Stimulated activated memory B cell treated with anti-CD40 and anti-IgM and Interleukin-4, amounts not matched to agents 10 μg/mL and 1 μg/mL and 100 μg/mL, for 72 hours (primary cell): ENCODE measurements at regions not wholly inside any gene's neighbourhood (a gene's known extent, or its start where the extent isn't known, plus 50 kb on each side); places are given as distances from the start of the nearest gene placed in this dataset.
A peak's percentile ranks its signal among the peaks of the same experiment; 100 is the strongest.
"Not testable (repeated sequence)": the region's sequence is repeated elsewhere in the genome, so short reads cannot be mapped to it uniquely, and the experiment has no call there.

Experiments used
- ATAC-seq: fragments of 150-1000 bp; cut with Tn5 transposase; 2 replicates; pipeline ENCODE4 v1.10.0; 2021
- H3K27ac Mint-ChIP-seq: one replicate; pipeline ENCODE4 v1.8.0; 2022; ENCODE audit warnings: mild to moderate bottlenecking, mixed read lengths
- H3K27me3 Mint-ChIP-seq: one replicate; pipeline ENCODE4 v1.8.0; 2022; ENCODE audit warnings: mixed read lengths
- H3K36me3 Mint-ChIP-seq: one replicate; pipeline ENCODE4 v1.8.0; 2022; ENCODE audit warnings: mixed read lengths
- H3K4me1 Mint-ChIP-seq: one replicate; pipeline ENCODE4 v1.8.0; 2022; ENCODE audit warnings: mixed read lengths
- H3K4me3 Mint-ChIP-seq: one replicate; pipeline ENCODE4 v1.8.0; 2022; ENCODE audit warnings: mild to moderate bottlenecking, moderate library complexity, mixed read lengths
- H3K9me3 Mint-ChIP-seq: one replicate; pipeline ENCODE4 v1.8.0; 2022; ENCODE audit warnings: mixed read lengths

DNA sequence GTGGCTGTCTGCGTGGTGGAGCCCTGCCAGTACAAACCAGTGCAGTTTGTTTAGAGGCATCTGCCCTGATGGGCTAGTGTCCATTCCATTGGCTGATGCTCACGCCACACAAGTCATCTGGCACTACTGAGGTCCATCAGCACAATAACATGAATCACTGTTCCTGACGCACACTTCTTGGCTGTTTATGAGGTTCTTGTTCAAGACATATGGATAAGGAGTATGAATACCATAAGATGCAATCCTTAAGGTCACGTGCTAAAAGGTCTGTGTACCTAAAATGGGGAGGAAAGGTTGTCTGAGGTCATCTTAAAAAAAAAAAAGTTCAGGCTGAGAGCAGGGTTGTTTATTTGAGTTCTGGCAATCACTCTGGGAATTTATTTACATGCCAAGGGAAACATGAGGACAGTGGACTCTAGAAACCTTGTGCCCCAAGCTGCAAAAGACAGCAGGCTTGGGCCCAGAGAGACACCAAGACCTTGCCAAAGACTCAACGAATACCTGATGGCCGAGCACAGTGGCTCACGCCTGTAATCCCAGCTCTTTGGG, 54.1 kb upstream of the SHLD1 start:
- Mint-ChIP-seq H3K4me1 (peaks cover 8% of the 10 kb centered on the region), H3K4me3 (no peak overlapping the region), H3K27me3 (no peaks in the 10 kb centered on the region), H3K27ac (no peak overlapping the region), H3K9me3 (no peaks in the 10 kb centered on the region), H3K36me3 (no peaks in the 10 kb centered on the region)
- no peak for ATAC-seq

DNA sequence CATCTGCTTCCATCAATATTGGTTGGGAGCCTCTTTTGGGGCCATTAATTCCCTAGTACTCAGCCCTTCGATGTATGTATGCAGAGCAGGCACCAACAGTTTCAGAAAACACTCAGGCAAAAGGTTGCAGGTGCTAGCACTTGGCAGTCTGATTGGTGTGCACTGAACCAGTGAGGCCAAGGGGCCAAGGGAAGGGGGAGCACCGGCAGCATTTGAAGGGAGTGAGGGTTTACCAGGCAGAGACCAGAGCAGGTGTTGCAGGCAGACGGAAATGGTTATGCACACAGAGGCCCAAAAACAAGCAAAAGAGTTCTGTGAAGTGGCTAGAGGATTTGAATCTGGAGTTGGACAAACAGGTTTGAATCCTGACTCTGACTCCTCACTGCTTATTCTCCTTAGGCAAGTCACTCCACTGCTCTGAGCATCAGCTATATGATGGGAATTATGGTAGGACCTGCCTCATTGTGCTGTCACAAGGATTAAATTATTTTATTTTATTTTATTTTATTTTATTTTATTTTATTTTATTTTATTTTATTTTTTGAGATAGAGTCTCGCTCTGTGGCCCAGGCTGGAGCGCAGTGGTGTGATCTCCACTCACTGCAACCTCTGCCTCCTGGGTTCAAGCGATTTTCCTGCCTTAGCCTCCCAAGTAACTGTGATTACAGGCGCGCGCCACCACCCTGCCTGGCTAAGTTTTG, 58.1 kb upstream of the SHLD1 start:
- no peaks in the 10 kb centered on the region for H3K9me3 Mint-ChIP-seq
- H3K4me3 Mint-ChIP-seq = peak overlapping the region; percentile 14
- H3K4me1 Mint-ChIP-seq = peaks cover 21% of the 10 kb centered on the region
- H3K27me3 Mint-ChIP-seq = no peaks in the 10 kb centered on the region
- peak; percentile 99 for ATAC-seq
- H3K27ac Mint-ChIP-seq = peak overlapping the region; percentile 75
- H3K36me3 Mint-ChIP-seq = no peaks in the 10 kb centered on the region

DNA sequence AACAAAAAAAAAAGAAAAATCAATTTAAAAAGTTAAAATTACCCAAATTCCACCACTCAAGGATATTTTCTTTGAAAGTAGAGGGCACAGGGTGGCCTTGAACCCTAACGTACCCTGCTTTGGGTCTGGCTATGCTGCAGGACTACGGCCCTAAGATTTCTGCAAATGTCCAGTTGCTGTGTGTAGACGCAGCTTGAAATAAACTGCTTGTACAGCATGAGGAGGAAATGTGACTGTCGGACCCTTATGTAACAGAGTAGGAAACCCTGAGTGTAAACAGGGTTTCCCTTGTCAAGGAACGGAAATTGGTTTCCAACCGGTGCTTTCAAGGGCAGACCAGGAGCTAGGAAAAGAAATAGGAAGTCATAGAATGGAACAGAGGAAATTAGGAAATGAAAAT, 60.7 kb upstream of the SHLD1 start:
- Mint-ChIP-seq H3K27me3 (no peaks in the 10 kb centered on the region), H3K36me3 (no peaks in the 10 kb centered on the region)
- ATAC-seq = no peak

DNA sequence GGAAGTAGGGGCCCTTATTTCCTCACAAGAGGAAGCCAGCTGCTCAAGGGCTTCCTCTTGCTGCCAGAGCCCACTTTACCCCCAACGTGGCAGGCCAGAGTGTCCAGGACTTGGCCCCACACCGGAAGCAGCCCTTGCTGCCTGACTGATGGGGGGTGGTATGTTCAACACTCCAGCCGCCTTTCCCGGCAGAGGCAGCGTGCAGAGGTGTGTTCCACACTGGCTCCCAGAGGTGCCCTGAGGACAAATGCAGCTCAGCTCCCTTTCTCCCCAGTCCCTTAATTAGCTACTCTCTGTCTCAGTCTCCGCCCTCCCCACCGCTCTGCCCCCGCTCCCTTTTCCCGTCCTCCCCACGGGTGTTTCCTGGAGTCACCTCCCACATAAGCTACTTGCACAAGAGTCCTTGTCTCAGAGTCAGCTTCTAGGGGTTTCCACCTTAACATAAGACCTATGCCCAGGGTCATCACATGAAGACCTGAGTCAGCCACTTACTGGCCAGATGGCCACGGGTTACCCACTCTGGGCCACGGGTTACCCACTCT, 61.7 kb upstream of the SHLD1 start:
- no peak for ATAC-seq
- Mint-ChIP-seq H3K27me3 (no peaks in the 10 kb centered on the region), H3K9me3 (no peaks in the 10 kb centered on the region), H3K36me3 (no peaks in the 10 kb centered on the region), H3K27ac (peak overlapping the region; percentile 7), H3K4me3 (no peak overlapping the region), H3K4me1 (peaks cover 21% of the 10 kb centered on the region)

More for the DNA sequence above, 60.7 kb upstream of the SHLD1 start:
- Mint-ChIP-seq H3K27ac (peak overlapping the region; percentile 7), H3K4me3 (no peak overlapping the region), H3K4me1 (peaks cover 21% of the 10 kb centered on the region), H3K9me3 (no peaks in the 10 kb centered on the region)

DNA sequence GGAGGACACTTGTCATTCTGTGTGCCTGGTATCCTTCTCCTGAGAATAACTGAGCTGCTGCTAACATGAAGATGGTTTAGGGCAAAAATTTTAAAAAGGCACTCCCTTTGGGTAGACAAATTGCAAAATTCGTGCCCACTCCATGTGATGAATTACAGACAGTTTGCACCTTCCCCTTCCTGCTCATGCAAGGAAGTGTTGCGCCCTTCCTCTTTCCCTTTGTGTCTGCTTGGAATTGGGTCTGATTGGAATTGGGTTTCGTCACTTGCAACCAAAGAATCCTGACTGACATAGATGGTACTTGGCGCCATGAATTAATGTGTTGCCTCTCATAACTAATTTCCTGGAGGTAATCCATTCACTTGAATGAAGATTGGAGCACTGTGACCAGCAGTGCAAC, 62.3 kb upstream of the SHLD1 start:
- no peaks in the 10 kb centered on the region for H3K9me3 Mint-ChIP-seq
- no peak for ATAC-seq
- no peak overlapping the region for H3K4me3 Mint-ChIP-seq
- peaks cover 21% of the 10 kb centered on the region for H3K4me1 Mint-ChIP-seq
- H3K27me3 Mint-ChIP-seq = no peaks in the 10 kb centered on the region
- H3K36me3 Mint-ChIP-seq = no peaks in the 10 kb centered on the region
- no peak overlapping the region for H3K27ac Mint-ChIP-seq

DNA sequence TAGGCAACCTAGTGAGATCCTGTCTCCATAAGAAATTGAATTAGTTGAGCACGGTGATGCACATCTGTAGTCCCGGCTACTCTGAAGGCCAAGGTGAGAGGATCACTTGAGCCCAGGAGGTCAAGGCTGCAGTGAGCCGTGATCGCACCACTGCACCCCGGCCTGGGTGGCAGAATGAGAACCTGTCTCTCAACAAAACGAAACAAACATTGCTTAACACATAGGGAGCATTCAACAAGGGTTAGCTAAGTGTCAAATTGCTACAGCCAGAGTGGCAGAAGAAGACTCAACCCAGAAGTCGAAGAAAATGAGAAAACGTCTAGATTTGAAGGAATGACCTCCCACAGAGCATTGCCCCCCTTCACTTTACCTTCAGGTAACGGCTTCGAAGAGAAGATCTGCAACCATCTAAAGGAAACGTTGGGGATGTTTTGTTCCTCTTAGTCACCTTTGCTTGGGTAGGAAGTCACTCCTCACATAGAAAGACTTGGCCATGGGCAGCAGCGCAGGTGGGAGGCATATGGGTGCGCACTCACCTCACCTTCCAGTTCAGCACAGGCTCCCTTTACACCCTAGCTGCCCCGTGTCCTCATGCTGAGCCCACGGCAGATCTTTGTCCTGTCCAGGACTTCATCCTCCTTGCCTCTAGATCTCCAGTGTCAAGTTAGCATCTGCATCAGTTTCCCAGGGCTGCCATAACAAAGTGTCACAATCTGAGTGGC, 63.7 kb upstream of the SHLD1 start:
- H3K27ac Mint-ChIP-seq = no peak overlapping the region
- peaks cover 23% of the 10 kb centered on the region for H3K4me1 Mint-ChIP-seq
- H3K4me3 Mint-ChIP-seq = no peak overlapping the region

DNA sequence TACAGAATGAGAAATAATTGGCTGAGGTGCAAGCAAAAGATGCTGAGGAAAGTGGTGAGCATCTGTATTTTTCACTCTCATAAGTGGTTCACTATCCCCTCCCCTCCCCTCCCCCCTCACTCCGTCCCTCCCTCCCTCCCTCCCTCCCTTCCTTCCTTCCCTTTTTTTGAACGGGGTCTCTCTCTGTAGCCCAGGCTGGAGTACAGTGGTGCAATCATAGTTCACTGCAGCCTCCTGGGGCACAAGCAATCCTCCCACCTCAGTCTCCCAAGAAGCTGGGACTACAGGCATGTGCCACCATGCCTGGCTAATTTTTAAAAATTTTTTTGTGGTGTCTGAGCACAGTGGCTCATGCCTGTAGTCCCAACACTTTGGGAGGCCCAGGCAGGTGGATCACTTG, 67.6 kb upstream of the SHLD1 start:
- not testable (repeated sequence) for H3K4me1 Mint-ChIP-seq, H3K36me3 Mint-ChIP-seq, H3K27me3 Mint-ChIP-seq, ATAC-seq, H3K4me3 Mint-ChIP-seq, H3K27ac Mint-ChIP-seq, H3K9me3 Mint-ChIP-seq

More for the DNA sequence above, 63.7 kb upstream of the SHLD1 start:
- H3K27me3 Mint-ChIP-seq = no peaks in the 10 kb centered on the region
- H3K36me3 Mint-ChIP-seq = no peaks in the 10 kb centered on the region
- H3K9me3 Mint-ChIP-seq = no peaks in the 10 kb centered on the region
- ATAC-seq = no peak

DNA sequence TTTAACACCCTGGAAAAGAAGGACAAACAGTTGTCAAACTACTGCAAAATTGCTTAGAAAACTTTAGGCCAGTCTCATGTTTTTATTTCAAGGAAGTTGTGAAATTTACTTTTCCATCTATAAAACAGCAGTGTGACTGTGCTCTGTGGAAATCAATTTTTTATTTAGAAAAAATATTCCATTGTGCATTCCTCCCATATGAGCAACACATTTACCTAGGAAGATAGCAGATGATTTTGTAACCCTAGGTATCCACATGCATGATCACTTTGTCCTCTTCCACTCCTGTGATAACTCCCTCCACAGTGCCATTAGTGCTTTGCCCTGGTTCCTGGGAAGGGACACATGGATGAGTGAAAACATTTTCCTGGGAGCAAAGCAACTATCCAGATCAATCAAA, 69.4 kb upstream of the GPCPD1 start:
- peaks cover 16% of the 10 kb centered on the region for H3K4me1 Mint-ChIP-seq
- no peaks in the 10 kb centered on the region for H3K27me3 Mint-ChIP-seq
- H3K9me3 Mint-ChIP-seq = no peaks in the 10 kb centered on the region
- H3K36me3 Mint-ChIP-seq = no peaks in the 10 kb centered on the region
- no peak overlapping the region for H3K27ac Mint-ChIP-seq
- no peak overlapping the region for H3K4me3 Mint-ChIP-seq
- no peak for ATAC-seq

DNA sequence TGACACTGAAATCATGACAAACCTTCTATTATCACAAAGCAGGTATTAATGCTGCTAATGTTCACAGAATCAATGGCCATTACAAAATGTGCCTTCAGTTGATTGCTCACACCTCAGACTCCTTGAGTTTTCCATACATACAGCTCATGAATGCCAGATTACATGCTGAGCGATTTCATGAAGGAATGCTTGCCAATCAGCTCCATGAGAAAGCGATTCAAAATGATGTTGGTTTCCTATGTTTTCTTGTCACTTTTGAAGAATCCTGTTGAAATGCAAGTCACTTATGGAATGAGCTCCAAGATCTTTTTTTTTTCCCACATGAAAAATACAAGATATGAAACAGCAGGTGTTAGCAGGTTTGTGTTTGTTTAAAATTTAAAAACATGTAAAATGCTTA, 68.0 kb upstream of the GPCPD1 start:
- no peak overlapping the region for H3K27ac Mint-ChIP-seq
- no peak for ATAC-seq
- H3K36me3 Mint-ChIP-seq = no peaks in the 10 kb centered on the region
- H3K9me3 Mint-ChIP-seq = no peaks in the 10 kb centered on the region
- H3K4me3 Mint-ChIP-seq = no peak overlapping the region
- H3K27me3 Mint-ChIP-seq = no peaks in the 10 kb centered on the region
- H3K4me1 Mint-ChIP-seq = peaks cover 24% of the 10 kb centered on the region

DNA sequence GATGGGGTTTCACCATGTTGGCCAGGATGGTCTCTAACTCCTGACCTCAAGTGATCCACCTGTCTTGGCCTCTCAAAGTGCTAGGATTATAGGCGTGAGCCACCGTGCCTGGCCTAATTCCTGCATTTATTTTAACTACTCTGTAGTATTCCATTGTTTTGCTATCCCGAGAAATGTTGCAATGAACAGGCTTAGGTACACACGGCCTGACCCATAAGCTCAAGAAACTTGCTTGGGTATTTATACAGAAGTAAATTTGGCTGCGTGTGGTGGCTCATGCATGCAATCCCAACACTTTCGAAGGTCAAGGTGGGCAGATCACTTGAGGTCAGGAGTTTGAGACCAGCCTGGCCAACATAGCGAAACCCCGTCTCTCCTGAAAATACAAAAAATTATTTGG, 67.1 kb upstream of the GPCPD1 start:
- H3K9me3 Mint-ChIP-seq, ATAC-seq, H3K36me3 Mint-ChIP-seq, H3K4me3 Mint-ChIP-seq, H3K27me3 Mint-ChIP-seq, H3K27ac Mint-ChIP-seq: not testable (repeated sequence)
- H3K4me1 Mint-ChIP-seq = peaks cover 24% of the 10 kb centered on the region

DNA sequence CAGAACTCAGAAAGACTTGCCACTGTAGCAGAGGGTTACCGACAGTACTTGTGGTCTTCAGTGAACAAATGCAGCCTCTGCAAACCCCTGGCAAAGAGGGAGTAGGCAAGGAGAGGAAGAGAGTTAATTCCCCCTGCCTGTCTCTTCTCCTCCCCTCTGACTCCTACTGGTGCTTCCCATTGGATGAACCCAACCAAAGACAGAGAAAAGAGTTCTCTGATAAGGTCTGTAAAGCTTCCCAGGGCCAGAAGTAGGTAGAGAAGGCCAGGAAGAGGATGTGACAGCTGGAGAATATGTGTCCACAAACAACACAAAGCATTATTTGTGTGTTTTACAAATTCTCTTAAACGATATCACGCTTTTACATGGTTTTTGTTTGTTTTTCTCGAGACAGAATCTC, 66.6 kb upstream of the GPCPD1 start:
- Mint-ChIP-seq H3K4me3 (no peak overlapping the region), H3K27ac (no peak overlapping the region), H3K36me3 (no peaks in the 10 kb centered on the region), H3K27me3 (no peaks in the 10 kb centered on the region), H3K9me3 (no peaks in the 10 kb centered on the region), H3K4me1 (peaks cover 21% of the 10 kb centered on the region)
- ATAC-seq = no peak

DNA sequence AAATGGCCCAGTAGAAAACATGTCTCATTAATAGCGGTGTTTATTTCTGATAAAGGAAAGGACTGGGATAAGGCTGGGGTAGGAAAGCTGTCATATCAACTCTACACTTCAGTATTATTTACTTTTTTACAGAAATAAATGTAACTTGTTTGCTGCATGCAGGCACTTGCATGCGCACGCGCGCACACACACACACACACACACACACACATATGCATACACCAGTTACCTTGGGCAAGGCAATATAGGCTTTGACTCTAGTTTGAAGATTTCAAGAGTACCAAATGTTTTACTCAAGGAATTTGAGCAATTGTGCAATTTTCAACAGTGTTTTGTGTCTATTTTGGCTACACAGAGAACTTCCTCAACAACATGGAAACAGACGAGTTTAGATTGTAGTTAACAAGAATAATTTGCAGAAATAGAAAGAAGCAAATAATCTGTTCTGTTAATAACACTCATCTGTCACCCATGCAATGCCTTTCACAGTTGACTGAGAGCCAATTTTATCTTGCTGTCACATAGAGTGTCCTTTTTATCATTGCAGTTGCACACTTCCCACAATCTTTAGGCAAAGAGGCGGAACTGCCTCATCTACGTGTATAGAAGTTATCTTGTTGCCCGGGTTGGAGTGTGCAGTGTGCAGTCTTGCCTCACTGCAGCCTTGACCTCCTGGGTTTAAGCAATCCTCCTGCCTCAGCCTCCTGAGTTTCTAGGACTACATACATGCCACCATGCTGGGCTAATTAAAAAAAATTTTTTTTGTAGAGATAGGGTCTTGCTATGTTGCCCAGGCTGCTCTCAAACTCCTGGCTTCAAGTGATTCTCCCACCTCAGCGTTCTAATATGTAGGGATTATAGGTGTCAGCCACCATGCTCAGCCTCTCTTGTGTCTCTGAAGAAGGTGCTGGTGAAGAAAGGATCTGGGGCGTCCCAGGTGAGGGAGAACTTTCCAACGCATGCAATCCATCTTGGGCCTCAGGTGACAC, 64.6 kb upstream of the GPCPD1 start:
- ATAC-seq = no peak
- Mint-ChIP-seq H3K9me3 (no peaks in the 10 kb centered on the region), H3K4me3 (no peak overlapping the region), H3K4me1 (peaks cover 21% of the 10 kb centered on the region), H3K27me3 (no peaks in the 10 kb centered on the region), H3K27ac (peak overlapping the region; percentile 61), H3K36me3 (no peaks in the 10 kb centered on the region)

DNA sequence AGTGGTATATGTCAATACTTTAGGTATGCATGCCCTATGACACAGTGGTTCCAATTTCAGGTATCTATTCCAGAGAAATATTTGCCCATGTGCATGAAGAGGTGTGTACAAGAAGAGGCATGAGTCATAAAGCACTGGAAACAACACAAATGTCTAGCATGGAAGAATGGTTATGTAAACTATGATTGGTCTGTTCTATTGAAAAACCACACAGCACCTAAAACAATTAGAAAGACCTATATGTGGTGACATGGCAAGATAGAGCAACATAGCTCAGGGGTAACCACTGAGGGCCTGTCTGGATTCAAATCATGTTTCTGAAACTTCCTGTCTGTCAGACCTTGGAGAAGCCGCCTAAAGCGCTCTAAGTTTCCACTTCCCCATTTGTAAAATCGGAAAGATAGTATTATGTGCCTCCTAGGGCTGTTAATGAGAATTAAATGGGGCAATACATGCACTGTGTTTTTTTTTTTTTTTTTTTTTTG, 63.4 kb upstream of the GPCPD1 start:
- no peaks in the 10 kb centered on the region for H3K9me3 Mint-ChIP-seq
- no peaks in the 10 kb centered on the region for H3K27me3 Mint-ChIP-seq
- ATAC-seq = peak; percentile 97
- peaks cover 21% of the 10 kb centered on the region for H3K4me1 Mint-ChIP-seq
- no peak overlapping the region for H3K4me3 Mint-ChIP-seq
- peak overlapping the region; percentile 61 for H3K27ac Mint-ChIP-seq
- H3K36me3 Mint-ChIP-seq = no peaks in the 10 kb centered on the region

DNA sequence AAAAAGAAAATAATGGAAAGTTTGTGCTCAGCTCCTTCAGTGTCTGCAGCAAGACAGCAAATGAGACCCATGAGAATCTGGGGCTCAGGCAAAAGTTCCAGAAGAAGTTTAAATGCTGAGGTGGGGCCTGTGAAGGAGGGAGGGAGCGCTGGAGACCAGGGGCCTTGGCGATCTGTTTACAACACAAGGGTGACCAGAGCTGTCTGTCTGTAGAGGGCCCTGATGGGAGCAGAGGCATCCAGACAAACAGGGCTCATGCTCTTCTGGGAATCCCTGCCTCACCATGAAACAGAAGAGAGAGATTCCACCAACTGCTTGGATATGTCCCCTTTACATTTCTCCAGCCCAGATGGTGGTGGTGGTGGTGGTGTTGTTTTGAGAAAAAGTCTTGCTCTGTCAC, 60.1 kb upstream of the GPCPD1 start:
- no peak overlapping the region for H3K4me3 Mint-ChIP-seq
- H3K27me3 Mint-ChIP-seq = no peaks in the 10 kb centered on the region
- H3K27ac Mint-ChIP-seq = peak overlapping the region; percentile 54
- H3K9me3 Mint-ChIP-seq = no peaks in the 10 kb centered on the region
- H3K4me1 Mint-ChIP-seq = peaks cover 43% of the 10 kb centered on the region
- no peaks in the 10 kb centered on the region for H3K36me3 Mint-ChIP-seq
- ATAC-seq = no peak
